Astrocyte (in vitro differentiated cells and primary cell): ENCODE measurements at regions not wholly inside any gene's neighbourhood (a gene's known extent, or its start where the extent isn't known, plus 50 kb on each side); places are given as distances from the start of the nearest gene placed in this dataset.

ENCODE experiments used
- CTCF ChIP-seq: IDR thresholded peaks from 2 replicates; pipeline ENCODE4 v1.5.1; 2011; ENCODE audit warnings: low read depth, mild to moderate bottlenecking, inconsistent platforms, low read length, moderate library complexity; ENCODE audit not compliant: insufficient read depth
- EZH2 ChIP-seq: IDR thresholded peaks from 2 replicates; pipeline ENCODE4 v1.6.1; 2012; ENCODE audit warnings: mild to moderate bottlenecking, low read length, inconsistent platforms; ENCODE audit not compliant: insufficient read depth

- TF ChIP-seq CTCF (no peak), EZH2 (no peak)
Measured at GRCh38 chr4:12586242-12587006, 897.7 kb downstream of the RAB28 start.
